Astrocyte of the cerebellum (primary cell): ENCODE measurements at regions not wholly inside any gene's neighbourhood (a gene's known extent, or its start where the extent isn't known, plus 50 kb on each side); places are given as distances from the start of the nearest gene placed in this dataset.

ENCODE experiments used
- DNase-seq: peaks from one replicate; pipeline ENCODE4 v3.0.0-alpha.2; 2011; ENCODE audit warnings: low read depth
- H3K4me3 ChIP-seq: 2 replicates; pipeline ENCODE4 v1.5.1; 2011; ENCODE audit warnings: mild to moderate bottlenecking, low read depth, low read length, moderate library complexity
- in situ Hi-C: cut with HindIII; loops from 2 replicates; pipeline ENCODE4 v1.10.0; 2017; ENCODE audit warnings: low sequenced_read_pairs
- TF ChIP-seq, protein P1 (sequence below): IDR thresholded peaks from 2 replicates; pipeline ENCODE4 v1.5.1; 2012; ENCODE audit warnings: low read length, low read depth, moderate library complexity, mild to moderate bottlenecking; ENCODE audit errors: missing control alignments

DNA sequence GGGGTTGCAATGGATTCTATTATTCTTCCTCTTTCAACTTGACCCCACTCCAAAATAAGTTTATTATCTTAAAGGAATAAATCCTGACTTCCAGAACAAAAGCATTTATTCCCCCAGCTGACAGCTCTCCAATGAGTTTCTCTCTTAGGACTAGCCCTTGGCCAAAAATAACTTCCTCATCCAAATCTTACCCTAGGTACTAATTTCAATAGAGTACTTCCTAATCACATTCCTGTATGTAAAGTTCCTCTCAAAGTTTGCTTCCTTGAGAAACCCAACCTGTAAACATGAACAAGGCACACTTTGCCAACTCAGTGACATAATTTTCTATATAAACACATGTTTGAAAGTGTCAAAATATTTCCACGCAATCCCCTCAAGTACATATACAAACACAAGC is 671.2 kb upstream of the GALNTL6 start:
- DNase-seq, result no peak
- in situ Hi-C loops, result no loop called here
- TF ChIP-seq, protein P1, sequence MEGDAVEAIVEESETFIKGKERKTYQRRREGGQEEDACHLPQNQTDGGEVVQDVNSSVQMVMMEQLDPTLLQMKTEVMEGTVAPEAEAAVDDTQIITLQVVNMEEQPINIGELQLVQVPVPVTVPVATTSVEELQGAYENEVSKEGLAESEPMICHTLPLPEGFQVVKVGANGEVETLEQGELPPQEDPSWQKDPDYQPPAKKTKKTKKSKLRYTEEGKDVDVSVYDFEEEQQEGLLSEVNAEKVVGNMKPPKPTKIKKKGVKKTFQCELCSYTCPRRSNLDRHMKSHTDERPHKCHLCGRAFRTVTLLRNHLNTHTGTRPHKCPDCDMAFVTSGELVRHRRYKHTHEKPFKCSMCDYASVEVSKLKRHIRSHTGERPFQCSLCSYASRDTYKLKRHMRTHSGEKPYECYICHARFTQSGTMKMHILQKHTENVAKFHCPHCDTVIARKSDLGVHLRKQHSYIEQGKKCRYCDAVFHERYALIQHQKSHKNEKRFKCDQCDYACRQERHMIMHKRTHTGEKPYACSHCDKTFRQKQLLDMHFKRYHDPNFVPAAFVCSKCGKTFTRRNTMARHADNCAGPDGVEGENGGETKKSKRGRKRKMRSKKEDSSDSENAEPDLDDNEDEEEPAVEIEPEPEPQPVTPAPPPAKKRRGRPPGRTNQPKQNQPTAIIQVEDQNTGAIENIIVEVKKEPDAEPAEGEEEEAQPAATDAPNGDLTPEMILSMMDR, result no peak
- no peak overlapping the region for H3K4me3 ChIP-seq

DNA sequence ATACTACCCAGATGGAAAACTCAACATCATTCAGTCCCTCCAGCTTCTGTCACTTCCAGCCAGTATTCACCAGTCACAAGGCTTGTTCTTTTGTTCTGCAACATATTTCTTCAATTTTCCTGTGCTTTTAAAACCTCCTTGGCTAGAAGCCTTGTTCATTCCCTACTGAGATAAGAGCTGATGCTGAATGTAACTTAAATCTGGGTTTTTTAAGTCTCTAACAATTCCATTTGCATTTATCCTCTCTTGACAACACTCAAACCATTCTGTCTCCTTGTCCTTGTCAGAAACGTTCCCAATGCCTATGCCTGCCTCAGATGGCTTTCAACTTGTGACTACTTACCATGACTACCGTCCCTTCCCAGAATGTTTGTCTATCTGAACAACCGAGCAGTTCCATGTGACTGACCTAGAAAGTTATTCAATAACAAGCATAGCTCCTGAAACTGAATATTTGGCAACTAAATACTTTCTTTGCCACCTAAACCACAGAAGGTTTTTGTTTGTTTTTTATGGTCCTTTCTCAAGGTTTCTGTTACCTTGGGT is 682.9 kb upstream of the GALNTL6 start:
- TF ChIP-seq, protein P1, result no peak
- no peak overlapping the region for H3K4me3 ChIP-seq
- DNase-seq, result no peak
- in situ Hi-C loops, result no loop called here

DNA sequence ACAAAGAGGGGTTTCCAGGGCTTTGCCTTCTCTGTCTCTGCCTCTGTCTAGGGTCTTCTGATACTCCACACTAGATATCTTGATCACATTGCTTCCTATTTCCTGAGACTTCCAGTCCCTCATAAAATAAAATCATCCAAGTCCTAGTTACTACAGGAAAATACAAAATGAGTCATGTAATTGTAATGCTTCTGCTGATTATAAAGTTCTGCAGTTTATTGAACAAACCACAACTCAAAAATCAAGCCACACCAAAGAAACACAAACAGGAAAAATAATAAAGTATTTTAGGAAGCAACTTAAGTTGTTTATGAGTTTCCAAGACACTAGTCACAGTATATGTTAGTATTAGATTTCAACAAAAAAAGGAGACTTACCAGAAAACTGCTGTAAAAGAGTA is 695.1 kb upstream of the GALNTL6 start:
- TF ChIP-seq, protein P1, result no peak
- in situ Hi-C loops, result no loop called here
- no peak overlapping the region for H3K4me3 ChIP-seq
- no peak for DNase-seq

DNA sequence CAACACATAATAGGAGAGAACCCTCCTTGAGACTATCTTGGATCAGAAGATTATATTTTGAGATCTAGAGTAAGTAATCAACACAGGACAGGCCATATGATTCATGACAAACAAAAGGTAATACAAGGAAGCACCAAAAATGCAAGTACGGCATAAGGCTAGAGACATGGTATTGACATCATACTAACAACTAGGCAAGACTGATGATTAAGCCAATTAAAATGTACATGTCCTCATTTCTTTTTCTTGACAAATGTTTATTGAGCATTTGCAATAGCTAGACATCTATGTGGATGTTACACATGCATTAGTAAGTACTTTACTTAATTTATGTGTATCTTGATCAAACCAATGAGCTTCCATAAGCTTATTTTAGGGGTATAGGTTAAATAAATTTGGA is 695.7 kb upstream of the GALNTL6 start:
- H3K4me3 ChIP-seq, result no peak overlapping the region
- TF ChIP-seq, protein P1, result no peak
- DNase-seq, result no peak
- in situ Hi-C loops, result no loop called here

DNA sequence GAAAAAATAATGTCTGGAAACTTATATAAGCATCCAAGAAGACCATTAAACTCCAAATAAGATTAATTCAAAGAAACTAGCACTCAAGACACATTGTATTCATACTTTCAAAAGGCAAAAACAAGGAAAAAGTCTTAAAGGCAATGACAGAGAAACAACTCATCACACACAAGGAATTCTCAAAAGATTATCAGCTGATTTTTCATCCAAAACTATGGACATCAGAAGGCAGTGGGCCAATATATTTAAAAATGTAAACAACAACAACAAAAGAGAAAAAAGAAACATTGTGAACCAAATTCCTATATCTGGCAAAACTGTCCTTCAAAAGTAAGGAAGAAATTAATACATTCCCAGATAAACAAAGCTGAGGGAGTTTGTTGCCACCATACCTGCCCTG is 711.4 kb upstream of the GALNTL6 start:
- TF ChIP-seq, protein P1, result no peak
- no peak overlapping the region for H3K4me3 ChIP-seq
- DNase-seq, result no peak
- in situ Hi-C loops, result no loop called here

DNA sequence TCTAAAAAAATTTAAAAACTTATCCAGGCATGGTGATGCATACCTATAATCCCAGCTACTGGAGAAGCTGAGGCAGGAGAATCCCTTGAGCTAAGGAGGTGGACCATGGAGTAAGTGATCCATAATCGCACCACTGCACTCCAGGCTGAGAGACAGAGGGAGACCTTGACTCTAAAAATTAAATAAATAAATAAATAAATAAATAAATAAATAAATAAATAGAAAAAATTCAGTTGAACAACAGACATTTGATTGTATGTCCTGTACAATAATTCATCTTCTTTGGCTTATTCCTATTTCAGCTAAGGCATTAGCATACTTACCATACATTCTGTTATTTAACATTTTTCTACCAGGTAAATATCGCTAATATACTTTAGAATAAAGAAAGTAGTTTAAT is 726.1 kb upstream of the GALNTL6 start:
- TF ChIP-seq, protein P1, result no peak
- H3K4me3 ChIP-seq, result no peak overlapping the region
- no peak for DNase-seq
- in situ Hi-C loops, result no loop called here

DNA sequence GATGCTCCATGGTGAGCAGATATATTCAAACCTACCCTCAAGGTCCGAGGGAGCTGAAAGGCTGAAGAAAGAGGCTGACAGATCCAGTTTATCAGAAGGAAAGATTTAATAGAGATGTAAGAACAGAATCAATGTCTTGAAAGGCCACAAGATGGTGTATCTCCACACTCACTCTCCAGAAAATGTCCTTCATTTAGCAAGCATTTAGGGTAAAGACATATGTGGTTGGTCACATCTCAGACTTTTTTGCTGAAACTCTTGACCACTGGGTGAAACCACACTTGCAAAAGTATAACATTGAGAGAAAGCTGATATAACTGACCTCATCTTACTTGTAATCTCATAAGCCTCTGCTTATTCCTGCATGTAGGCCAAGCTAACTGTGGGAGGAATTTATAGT is 745.8 kb upstream of the GALNTL6 start:
- TF ChIP-seq, protein P1, result no peak
- DNase-seq, result no peak

More for the DNA sequence above, 745.8 kb upstream of the GALNTL6 start:
- in situ Hi-C loops, result no loop called here
- H3K4me3 ChIP-seq, result no peak overlapping the region
